Thyroid gland (tissue), 4 donors: ENCODE measurements at regions not wholly inside any gene's neighbourhood (a gene's known extent, or its start where the extent isn't known, plus 50 kb on each side); places are given as distances from the start of the nearest gene placed in this dataset.

Source experiments
- DNase-seq, 2 donors: peaks; one replicate each; pipeline ENCODE4 v3.0.0-alpha.2; 2019
- H3K27ac ChIP-seq, 3 donors: fragments of 200-600 bp; sonication (generic); 1 replicate in 2 of 3; 2 replicates in 1 of 3; pipeline ENCODE4 v1.5.1; 2016 to 2019; ENCODE audit warnings: mild to moderate bottlenecking in 1 of 3, moderate library complexity in 1 of 3
- H3K27me3 ChIP-seq: fragments of 200-600 bp; sonication (generic); one replicate; pipeline ENCODE4 v1.5.1; 2019
- H3K36me3 ChIP-seq, 2 donors: fragments of 200-600 bp; sonication (generic); one replicate each; pipeline ENCODE4 v1.5.1; 2016 to 2019
- H3K4me1 ChIP-seq, 2 donors: fragments of 200-600 bp; sonication (generic); one replicate each; pipeline ENCODE4 v1.5.1; 2017 to 2019
- H3K4me3 ChIP-seq, 3 donors: fragments of 200-600 bp; sonication (generic); replicated peaks in 1 of 3; 1 replicate in 2 of 3; 2 replicates in 1 of 3; pipeline ENCODE4 v1.5.1; 2016; ENCODE audit warnings: mild to moderate bottlenecking in 1 of 3
- H3K9me3 ChIP-seq: fragments of 200-600 bp; sonication (generic); one replicate; pipeline ENCODE4 v1.5.1; 2017
- POLR2A ChIP-seq, 2 donors: fragments of 450-650 bp; IDR thresholded peaks; one replicate each; pipeline ENCODE4 v1.6.1; 2017; ENCODE audit warnings: antibody characterized with exemption in 2 of 2, mild to moderate bottlenecking in 2 of 2, moderate library complexity in 1 of 2
- WGBS, 2 donors: methylation state at CpG; one replicate each; pipeline ENCODE4 v1.1.5; 2017; 5-methylcytosine and 5-hydroxymethylcytosine counted together
- intact Hi-C: fragments of 100-400 bp; cut with DNase I; formaldehyde crosslinking; loops from one replicate; pipeline ENCODE4 v1.15.1; 2023
- TF ChIP-seq, protein P1 (sequence below), 6 experiments: fragments of 200-600 bp in 3 of 6; fragments of 450-650 bp in 3 of 6; sonication (generic) in 3 of 6; IDR thresholded peaks; one replicate each; pipeline ENCODE4 v1.5.1; 2016 to 2019; ENCODE audit warnings: antibody characterized with exemption in 6 of 6, mild to moderate bottlenecking in 2 of 6, inconsistent platforms in 1 of 6, moderate library complexity in 1 of 6

DNA sequence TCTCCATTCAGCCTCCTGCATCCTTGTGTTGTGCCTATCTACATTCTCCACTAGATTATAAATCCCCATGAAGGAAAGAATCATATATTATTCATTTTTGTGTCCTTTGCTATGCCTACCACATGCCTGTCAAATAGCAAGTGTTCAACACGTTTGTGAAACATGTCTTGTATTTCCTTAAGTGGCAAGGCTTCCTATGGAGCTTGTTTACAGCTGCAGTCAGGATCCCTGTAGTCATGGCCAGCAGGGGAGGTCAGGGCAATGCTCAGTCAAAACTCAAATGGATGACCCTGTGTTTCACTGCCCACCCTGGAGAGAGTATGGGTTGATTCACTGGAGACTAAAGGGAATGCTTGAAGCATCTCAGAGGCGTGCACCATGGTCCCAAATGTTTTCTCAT is 191.7 kb upstream of the ATP11B start:
- intact Hi-C loops, result no loop called here
- H3K4me1 ChIP-seq, result no peaks in the 10 kb centered on the region

DNA sequence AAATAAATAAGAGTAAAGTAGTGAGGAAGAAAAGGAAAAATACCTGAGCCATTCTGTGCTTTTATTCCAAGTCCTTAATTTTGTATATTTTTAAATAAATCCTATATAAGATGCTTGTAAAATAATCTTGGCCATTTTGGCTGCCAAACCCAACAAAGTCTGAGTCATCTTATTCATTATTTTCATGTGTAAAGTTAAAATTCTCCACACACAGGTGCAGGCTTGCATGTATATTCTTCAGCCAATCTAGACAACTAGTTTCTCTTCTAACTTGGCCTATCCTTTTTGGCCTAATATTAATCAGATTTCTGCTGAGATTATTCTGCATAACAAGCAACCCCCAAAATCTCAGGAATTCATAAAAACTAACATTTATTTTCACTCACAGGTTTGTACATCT is 189.8 kb upstream of the ATP11B start:
- no peaks in the 10 kb centered on the region for H3K27me3 ChIP-seq
- no peaks in the 10 kb centered on the region for H3K36me3 ChIP-seq
- no peaks in the 10 kb centered on the region for H3K9me3 ChIP-seq
- H3K27ac ChIP-seq, result no peak overlapping the region
- DNase-seq, result no peak
- no peak for TF ChIP-seq POLR2A (IDR thresholded peaks at IDR 0.05)
- TF ChIP-seq, protein P1, sequence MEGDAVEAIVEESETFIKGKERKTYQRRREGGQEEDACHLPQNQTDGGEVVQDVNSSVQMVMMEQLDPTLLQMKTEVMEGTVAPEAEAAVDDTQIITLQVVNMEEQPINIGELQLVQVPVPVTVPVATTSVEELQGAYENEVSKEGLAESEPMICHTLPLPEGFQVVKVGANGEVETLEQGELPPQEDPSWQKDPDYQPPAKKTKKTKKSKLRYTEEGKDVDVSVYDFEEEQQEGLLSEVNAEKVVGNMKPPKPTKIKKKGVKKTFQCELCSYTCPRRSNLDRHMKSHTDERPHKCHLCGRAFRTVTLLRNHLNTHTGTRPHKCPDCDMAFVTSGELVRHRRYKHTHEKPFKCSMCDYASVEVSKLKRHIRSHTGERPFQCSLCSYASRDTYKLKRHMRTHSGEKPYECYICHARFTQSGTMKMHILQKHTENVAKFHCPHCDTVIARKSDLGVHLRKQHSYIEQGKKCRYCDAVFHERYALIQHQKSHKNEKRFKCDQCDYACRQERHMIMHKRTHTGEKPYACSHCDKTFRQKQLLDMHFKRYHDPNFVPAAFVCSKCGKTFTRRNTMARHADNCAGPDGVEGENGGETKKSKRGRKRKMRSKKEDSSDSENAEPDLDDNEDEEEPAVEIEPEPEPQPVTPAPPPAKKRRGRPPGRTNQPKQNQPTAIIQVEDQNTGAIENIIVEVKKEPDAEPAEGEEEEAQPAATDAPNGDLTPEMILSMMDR (IDR thresholded peaks at IDR 0.05), result no peak
- no peak overlapping the region for H3K4me3 ChIP-seq
- intact Hi-C loops, result no loop called here
- H3K4me1 ChIP-seq, result no peaks in the 10 kb centered on the region

More for the DNA sequence above, 191.7 kb upstream of the ATP11B start:
- Histone ChIP-seq H3K9me3 (no peaks in the 10 kb centered on the region), H3K4me3 (no peak overlapping the region), H3K27me3 (no peaks in the 10 kb centered on the region), H3K36me3 (no peaks in the 10 kb centered on the region), H3K27ac (no peak overlapping the region)
- no peak for TF ChIP-seq POLR2A (IDR thresholded peaks at IDR 0.05)
- TF ChIP-seq, protein P1 (IDR thresholded peaks at IDR 0.05), result no peak
- no peak for DNase-seq
- WGBS, 2 donors, result 64 to 71% methylated on average over 2 of the region's 2 CpGs

DNA sequence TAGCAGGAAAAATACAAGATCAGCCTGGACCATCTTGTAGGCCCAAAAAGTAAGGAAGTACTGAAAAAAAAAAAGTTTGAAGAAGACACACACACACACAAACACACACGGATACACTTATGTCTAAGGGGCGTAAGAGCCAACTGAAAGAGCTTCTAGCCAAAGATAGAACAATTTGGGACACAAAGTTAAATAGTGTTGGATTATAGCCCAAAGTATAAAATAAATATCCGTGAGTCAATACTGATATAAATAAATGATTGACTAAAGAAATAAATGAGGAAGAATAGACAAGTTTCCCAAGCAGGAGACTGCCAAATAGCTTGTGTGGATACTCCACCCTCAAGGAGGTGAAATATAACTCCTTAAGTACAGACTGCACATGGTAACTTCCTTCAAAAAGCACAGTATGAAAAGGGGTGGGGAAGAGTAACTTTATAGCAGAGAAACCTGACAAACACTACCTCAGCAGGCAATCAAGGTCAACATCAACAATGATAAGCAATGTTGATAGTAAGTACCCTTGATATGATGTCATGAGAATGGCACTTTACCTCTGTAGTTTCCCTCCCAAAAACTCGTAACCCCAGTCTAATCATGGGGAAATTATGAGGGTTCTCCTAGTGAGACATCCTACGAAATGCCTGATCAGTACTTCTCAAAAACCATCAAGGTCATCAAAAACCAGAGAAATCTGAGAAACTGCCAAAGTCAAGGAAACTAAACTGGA is 187.3 kb upstream of the ATP11B start:
- Histone ChIP-seq H3K36me3 (no peaks in the 10 kb centered on the region), H3K4me3 (no peak overlapping the region), H3K27me3 (no peaks in the 10 kb centered on the region), H3K9me3 (no peaks in the 10 kb centered on the region), H3K4me1 (no peaks in the 10 kb centered on the region), H3K27ac (no peak overlapping the region)
- TF ChIP-seq, protein P1 (IDR thresholded peaks at IDR 0.05), result no peak
- no peak for TF ChIP-seq POLR2A (IDR thresholded peaks at IDR 0.05)
- intact Hi-C loops, result no loop called here
- 89 to 92% methylated on average over 5 of the region's 5 CpGs for whole genome bisulfite sequencing, 2 donors
- DNase-seq, result no peak

DNA sequence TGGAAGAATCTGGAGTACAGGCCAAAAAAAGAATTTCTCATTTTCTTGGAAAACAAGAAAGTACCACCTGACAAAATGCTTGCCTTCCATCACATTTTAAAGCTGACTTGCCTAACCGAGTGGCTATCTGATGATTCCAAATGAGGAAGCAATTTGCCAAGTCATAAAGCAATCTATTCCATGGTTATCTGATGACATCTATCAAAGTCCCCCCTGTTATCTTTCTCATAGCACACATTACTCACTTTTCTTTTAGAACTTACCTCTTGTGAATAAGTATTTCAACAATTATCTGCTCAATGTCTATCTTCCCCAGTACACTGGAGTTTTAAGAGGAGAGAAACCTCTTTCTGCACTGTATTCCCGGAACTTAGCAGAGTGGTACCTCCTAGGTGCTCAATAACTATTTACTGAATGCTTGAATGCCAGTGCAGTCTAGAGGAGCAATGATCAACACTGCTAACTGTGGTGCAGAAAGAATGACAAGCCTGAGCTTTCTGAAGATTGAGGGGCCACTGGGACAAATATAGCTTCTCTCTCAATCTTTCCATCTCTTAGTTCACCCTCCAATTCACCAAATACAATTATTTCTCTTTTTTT is 186.3 kb upstream of the ATP11B start:
- WGBS, 2 donors, result 53 to 59% methylated on average over 2 of the region's 2 CpGs
- no peaks in the 10 kb centered on the region for H3K4me1 ChIP-seq
- intact Hi-C loops, result no loop called here

DNA sequence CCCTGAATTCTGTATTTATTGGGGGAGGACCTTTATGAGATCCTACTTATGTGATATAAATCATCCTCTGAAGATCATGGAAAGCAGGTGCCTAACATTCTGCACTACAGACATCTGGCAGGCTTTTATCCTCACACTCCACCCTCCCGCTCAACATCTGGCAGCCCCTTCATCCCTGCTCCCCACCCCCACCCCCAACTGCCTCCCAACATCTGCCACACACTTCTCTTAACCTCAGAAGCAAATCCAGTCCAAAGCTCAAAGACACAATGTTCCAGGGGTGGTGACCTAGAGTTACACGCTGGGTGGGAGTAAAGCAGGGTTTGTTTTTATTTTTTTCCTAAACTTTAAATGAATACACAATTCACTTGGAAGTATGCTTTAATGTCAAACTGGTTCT is 184.5 kb upstream of the ATP11B start:
- no peak for DNase-seq
- no peak overlapping the region for H3K4me3 ChIP-seq
- intact Hi-C loops, result no loop called here
- TF ChIP-seq, protein P1 (IDR thresholded peaks at IDR 0.05), result no peak
- TF ChIP-seq POLR2A (IDR thresholded peaks at IDR 0.05), result no peak
- H3K4me1 ChIP-seq, result no peaks in the 10 kb centered on the region
- 63 to 66% methylated on average over 2 of the region's 2 CpGs for WGBS, 2 donors
- H3K9me3 ChIP-seq, result no peaks in the 10 kb centered on the region
- no peaks in the 10 kb centered on the region for H3K27me3 ChIP-seq
- H3K36me3 ChIP-seq, result no peaks in the 10 kb centered on the region
- no peak overlapping the region for H3K27ac ChIP-seq

More for the DNA sequence above, 186.3 kb upstream of the ATP11B start:
- DNase-seq, result no peak
- Histone ChIP-seq H3K9me3 (no peaks in the 10 kb centered on the region), H3K27me3 (no peaks in the 10 kb centered on the region), H3K27ac (no peak overlapping the region), H3K36me3 (no peaks in the 10 kb centered on the region), H3K4me3 (no peak overlapping the region)
- TF ChIP-seq POLR2A (IDR thresholded peaks at IDR 0.05), result no peak
- TF ChIP-seq, protein P1 (IDR thresholded peaks at IDR 0.05), result no peak
